Calu3 (cell line): ENCODE measurements at regions not wholly inside any gene's neighbourhood (a gene's known extent, or its start where the extent isn't known, plus 50 kb on each side); places are given as distances from the start of the nearest gene placed in this dataset.

Experiments
- BruUV-seq: library from RNA; stranded (reverse); fragments of 400-500 nt; replicated peaks from 2 replicates; lab custom pipeline; 2021; lab: Mats Ljungman, UMichigan
- CTCF ChIA-PET: fragments of 300-600 bp; sonication (Branson Sonifier 250); formaldehyde crosslinking; loops from one replicate; lab custom pipeline; 2022; ENCODE audit warnings: antibody characterized with exemption; lab: Charles Lee
- DNase-seq: peaks from one replicate; pipeline ENCODE4 v3.0.0; 2022
- H3K27ac Mint-ChIP-seq: one replicate; pipeline ENCODE4 v1.8.0; 2022; ENCODE audit warnings: mixed read lengths; ENCODE audit not compliant: unreplicated experiment
- H3K27me3 Mint-ChIP-seq: one replicate; pipeline ENCODE4 v1.8.0; 2022; ENCODE audit warnings: mixed read lengths; ENCODE audit not compliant: unreplicated experiment
- H3K36me3 Mint-ChIP-seq: one replicate; pipeline ENCODE4 v1.8.0; 2022; ENCODE audit warnings: mild to moderate bottlenecking, moderate library complexity, mixed read lengths; ENCODE audit not compliant: insufficient read depth, unreplicated experiment
- H3K4me1 Mint-ChIP-seq: one replicate; pipeline ENCODE4 v1.8.0; 2022; ENCODE audit warnings: mild to moderate bottlenecking, low read depth, mixed read lengths; ENCODE audit not compliant: unreplicated experiment
- H3K4me3 Mint-ChIP-seq: one replicate; pipeline ENCODE4 v1.8.0; 2022; ENCODE audit warnings: mild to moderate bottlenecking, low read depth, moderate library complexity, mixed read lengths; ENCODE audit not compliant: unreplicated experiment
- H3K9me3 Mint-ChIP-seq: one replicate; pipeline ENCODE4 v1.8.0; 2022; ENCODE audit warnings: low read depth, mixed read lengths; ENCODE audit not compliant: unreplicated experiment
- intact Hi-C: fragments of 100-400 bp; cut with micrococcal nuclease; formaldehyde crosslinking; loops from one replicate; pipeline ENCODE4 v1.10.0; 2022; ENCODE audit not compliant: unreplicated experiment
- TF ChIP-seq, protein P1 (sequence below): fragments of 200-600 bp; IDR thresholded peaks from one replicate; pipeline ENCODE4 v1.8.0; 2022; ENCODE audit warnings: antibody characterized with exemption; ENCODE audit not compliant: unreplicated experiment

- Mint-ChIP-seq H3K9me3 (peaks cover 16% of the 10 kb centered on the region), H3K36me3 (no peaks in the 10 kb centered on the region), H3K4me3 (no peak overlapping the region), H3K27ac (no peak overlapping the region), H3K4me1 (no peaks in the 10 kb centered on the region), H3K27me3 (no peaks in the 10 kb centered on the region)
- no TSS peak for BruUV-seq
- DNase-seq: no peak
- CTCF ChIA-PET: no interaction called here
- intact Hi-C loops: no loop called here
- TF ChIP-seq, protein P1, sequence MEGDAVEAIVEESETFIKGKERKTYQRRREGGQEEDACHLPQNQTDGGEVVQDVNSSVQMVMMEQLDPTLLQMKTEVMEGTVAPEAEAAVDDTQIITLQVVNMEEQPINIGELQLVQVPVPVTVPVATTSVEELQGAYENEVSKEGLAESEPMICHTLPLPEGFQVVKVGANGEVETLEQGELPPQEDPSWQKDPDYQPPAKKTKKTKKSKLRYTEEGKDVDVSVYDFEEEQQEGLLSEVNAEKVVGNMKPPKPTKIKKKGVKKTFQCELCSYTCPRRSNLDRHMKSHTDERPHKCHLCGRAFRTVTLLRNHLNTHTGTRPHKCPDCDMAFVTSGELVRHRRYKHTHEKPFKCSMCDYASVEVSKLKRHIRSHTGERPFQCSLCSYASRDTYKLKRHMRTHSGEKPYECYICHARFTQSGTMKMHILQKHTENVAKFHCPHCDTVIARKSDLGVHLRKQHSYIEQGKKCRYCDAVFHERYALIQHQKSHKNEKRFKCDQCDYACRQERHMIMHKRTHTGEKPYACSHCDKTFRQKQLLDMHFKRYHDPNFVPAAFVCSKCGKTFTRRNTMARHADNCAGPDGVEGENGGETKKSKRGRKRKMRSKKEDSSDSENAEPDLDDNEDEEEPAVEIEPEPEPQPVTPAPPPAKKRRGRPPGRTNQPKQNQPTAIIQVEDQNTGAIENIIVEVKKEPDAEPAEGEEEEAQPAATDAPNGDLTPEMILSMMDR: no peak
These were observed 1160.4 kb downstream of the BRD1 start for GRCh38 chr22:48667289-48667688.

GRCh38 chr22:48666620-48667019, 1161.1 kb downstream of the BRD1 start:
- no peaks in the 10 kb centered on the region for H3K27me3 Mint-ChIP-seq
- no peaks in the 10 kb centered on the region for H3K4me1 Mint-ChIP-seq
- H3K27ac Mint-ChIP-seq: no peak overlapping the region
- TF ChIP-seq, protein P1: no peak
- intact Hi-C loops: no loop called here
- BruUV-seq: no TSS peak
- H3K4me3 Mint-ChIP-seq: no peak overlapping the region
- peaks cover 18% of the 10 kb centered on the region for H3K9me3 Mint-ChIP-seq
- no peaks in the 10 kb centered on the region for H3K36me3 Mint-ChIP-seq
- CTCF ChIA-PET: interaction anchor here (0.8 kb wide), 1 partner anchor 37 kb away, joined by 4 read pairs; no protein-coding TSS in a partner anchor
- DNase-seq: no peak

- Mint-ChIP-seq H3K4me1 (no peaks in the 10 kb centered on the region), H3K4me3 (no peak overlapping the region), H3K9me3 (peaks cover 18% of the 10 kb centered on the region), H3K27me3 (no peaks in the 10 kb centered on the region), H3K27ac (no peak overlapping the region), H3K36me3 (no peaks in the 10 kb centered on the region)
- CTCF ChIA-PET: no interaction called here
- intact Hi-C loops: no loop called here
- TF ChIP-seq, protein P1: no peak
- no TSS peak for BruUV-seq
- DNase-seq: no peak
These were observed 1162.2 kb downstream of the BRD1 start for GRCh38 chr22:48665311-48665995.

- no peak for DNase-seq
- Mint-ChIP-seq H3K4me3 (no peak overlapping the region), H3K27ac (no peak overlapping the region), H3K27me3 (no peaks in the 10 kb centered on the region), H3K9me3 (peaks cover 18% of the 10 kb centered on the region), H3K36me3 (no peaks in the 10 kb centered on the region), H3K4me1 (no peaks in the 10 kb centered on the region)
- CTCF ChIA-PET: no interaction called here
- TF ChIP-seq, protein P1: no peak
- BruUV-seq: no TSS peak
- intact Hi-C loops: no loop called here
These were observed 1163.1 kb downstream of the BRD1 start for GRCh38 chr22:48664586-48664985.
